Fibroblast of lung (primary cell): ENCODE measurements at regions not wholly inside any gene's neighbourhood (a gene's known extent, or its start where the extent isn't known, plus 50 kb on each side); places are given as distances from the start of the nearest gene placed in this dataset.

Experiments
- DNase-seq, 2 donors: peaks; one replicate each; pipeline versions ENCODE4 v3.0.0 to v3.0.0-alpha.2; 2010; ENCODE audit warnings: low read depth in 2 of 2
- H2AFZ ChIP-seq: 2 replicates; pipeline ENCODE4 v1.5.1; 2012; ENCODE audit warnings: low read length, control low read depth, inconsistent platforms
- H3K27ac ChIP-seq: 2 replicates; pipeline ENCODE4 v1.5.1; 2011; ENCODE audit warnings: low read length, control low read depth; ENCODE audit not compliant: insufficient read depth
- H3K27me3 ChIP-seq: 2 replicates; pipeline ENCODE4 v1.5.1; 2011; ENCODE audit warnings: mild to moderate bottlenecking, low read length; ENCODE audit not compliant: control insufficient read depth, insufficient read depth
- H3K36me3 ChIP-seq: 2 replicates; pipeline ENCODE4 v1.5.1; 2011; ENCODE audit warnings: low read length; ENCODE audit not compliant: control insufficient read depth, insufficient read depth
- H3K4me1 ChIP-seq: 2 replicates; pipeline ENCODE4 v1.5.1; 2011; ENCODE audit warnings: low read length; ENCODE audit not compliant: control insufficient read depth, insufficient read depth; ENCODE audit errors: extremely low read depth
- H3K4me2 ChIP-seq: 2 replicates; pipeline ENCODE4 v1.5.1; 2011; ENCODE audit warnings: low read length, control low read depth; ENCODE audit not compliant: insufficient read depth; ENCODE audit errors: extremely low read depth
- H3K4me3 ChIP-seq, 4 experiments: fragments of 200-600 bp in 1 of 4; sonication (generic) in 1 of 4; replicated peaks in 1 of 4; 2 replicates each; pipeline ENCODE4 v1.5.1; 2011 to 2016; ENCODE audit warnings: low read length in 4 of 4, low read depth in 3 of 4, mild to moderate bottlenecking in 3 of 4, control low read depth in 2 of 4, inconsistent platforms in 1 of 4, mixed read lengths in 1 of 4; ENCODE audit not compliant: insufficient read depth in 1 of 4; ENCODE audit errors: control extremely low read depth in 1 of 4
- H3K79me2 ChIP-seq: 2 replicates; pipeline ENCODE4 v1.5.1; 2012; ENCODE audit warnings: mild to moderate bottlenecking, low read length, inconsistent platforms; ENCODE audit not compliant: control insufficient read depth, insufficient read depth
- H3K9ac ChIP-seq: 2 replicates; pipeline ENCODE4 v1.5.1; 2011; ENCODE audit warnings: mild to moderate bottlenecking, low read length, control low read depth; ENCODE audit not compliant: insufficient read depth
- H3K9me3 ChIP-seq: 2 replicates; pipeline ENCODE4 v1.5.1; 2012; ENCODE audit warnings: low read depth, low read length; ENCODE audit not compliant: control insufficient read depth, insufficient read depth
- H4K20me1 ChIP-seq: 2 replicates; pipeline ENCODE4 v1.5.1; 2011; ENCODE audit warnings: low read length; ENCODE audit not compliant: control insufficient read depth, insufficient read depth; ENCODE audit errors: extremely low read depth
- EZH2 ChIP-seq: IDR thresholded peaks from 2 replicates; pipeline ENCODE4 v1.5.1; 2012; ENCODE audit warnings: low read length, control low read depth, mild to moderate bottlenecking; ENCODE audit errors: missing control alignments
- TF ChIP-seq, protein P1 (sequence below), 2 donors: IDR thresholded peaks in 1 of 2; conservative IDR thresholded peaks in 1 of 2; 1 replicate in 1 of 2; 2 replicates in 1 of 2; pipeline ENCODE4 v1.5.1; 2011 to 2012; ENCODE audit warnings: low read length in 2 of 2, control low read depth in 1 of 2, inconsistent platforms in 1 of 2, low read depth in 1 of 2, mild to moderate bottlenecking in 1 of 2

DNA sequence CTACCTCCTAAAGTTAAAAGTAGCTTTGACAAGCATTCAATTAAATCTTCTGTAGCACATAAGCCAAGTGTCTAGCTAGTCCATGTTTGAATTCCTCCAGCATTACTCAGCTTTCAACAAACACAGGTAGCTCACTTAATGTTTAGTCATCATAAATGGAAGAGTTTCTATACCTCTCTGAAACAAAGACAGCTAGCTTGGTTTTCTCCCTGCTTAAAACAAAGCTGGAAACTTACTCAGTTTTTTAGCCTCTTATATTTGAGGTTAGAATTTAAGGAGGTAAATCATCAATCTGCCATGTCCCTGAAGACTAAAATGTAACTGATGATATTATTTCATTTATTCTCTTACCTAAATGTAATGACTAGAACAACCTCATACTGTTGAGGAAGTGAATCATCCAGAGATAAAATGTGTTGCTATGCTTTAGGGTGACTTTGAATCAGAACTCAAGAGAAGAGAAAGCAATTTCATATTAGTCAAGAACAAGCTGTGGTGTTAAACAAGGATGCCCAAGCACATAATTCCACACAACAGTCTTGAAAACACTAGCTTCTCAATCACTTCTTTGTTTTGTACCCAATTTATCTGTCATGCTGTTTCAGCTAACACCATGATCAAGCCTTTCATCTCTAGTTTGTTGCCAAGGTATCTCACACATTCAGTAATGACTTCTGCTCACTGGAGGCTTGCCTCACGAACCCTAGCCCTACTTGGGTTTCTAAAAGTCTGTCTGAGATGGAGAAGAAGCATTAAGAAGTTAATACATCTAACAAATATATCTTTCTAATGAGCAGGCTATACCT is 251.9 kb downstream of the EPM2A start:
- Histone ChIP-seq H3K9ac (no peak overlapping the region), H3K9me3 (no peaks in the 10 kb centered on the region), H3K4me1 (no peaks in the 10 kb centered on the region), H3K36me3 (no peaks in the 10 kb centered on the region), H3K79me2 (no peaks in the 10 kb centered on the region), H4K20me1 (no peaks in the 10 kb centered on the region), H3K4me2 (no peak overlapping the region), H3K4me3 (no peak overlapping the region), H2AFZ (no peak overlapping the region), H3K27me3 (no peaks in the 10 kb centered on the region), H3K27ac (no peak overlapping the region)
- peak in 1 of 2 donors; percentile 74 for DNase-seq
- TF ChIP-seq, protein P1, sequence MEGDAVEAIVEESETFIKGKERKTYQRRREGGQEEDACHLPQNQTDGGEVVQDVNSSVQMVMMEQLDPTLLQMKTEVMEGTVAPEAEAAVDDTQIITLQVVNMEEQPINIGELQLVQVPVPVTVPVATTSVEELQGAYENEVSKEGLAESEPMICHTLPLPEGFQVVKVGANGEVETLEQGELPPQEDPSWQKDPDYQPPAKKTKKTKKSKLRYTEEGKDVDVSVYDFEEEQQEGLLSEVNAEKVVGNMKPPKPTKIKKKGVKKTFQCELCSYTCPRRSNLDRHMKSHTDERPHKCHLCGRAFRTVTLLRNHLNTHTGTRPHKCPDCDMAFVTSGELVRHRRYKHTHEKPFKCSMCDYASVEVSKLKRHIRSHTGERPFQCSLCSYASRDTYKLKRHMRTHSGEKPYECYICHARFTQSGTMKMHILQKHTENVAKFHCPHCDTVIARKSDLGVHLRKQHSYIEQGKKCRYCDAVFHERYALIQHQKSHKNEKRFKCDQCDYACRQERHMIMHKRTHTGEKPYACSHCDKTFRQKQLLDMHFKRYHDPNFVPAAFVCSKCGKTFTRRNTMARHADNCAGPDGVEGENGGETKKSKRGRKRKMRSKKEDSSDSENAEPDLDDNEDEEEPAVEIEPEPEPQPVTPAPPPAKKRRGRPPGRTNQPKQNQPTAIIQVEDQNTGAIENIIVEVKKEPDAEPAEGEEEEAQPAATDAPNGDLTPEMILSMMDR (conservative IDR thresholded peaks at IDR 0.05 in 1 of 2, IDR thresholded peaks at IDR 0.05 in 1 of 2; ENCODE audit: low read depth in 1 of 2, low read length in 2 of 2), result no peak
- TF ChIP-seq EZH2, result no peak

DNA sequence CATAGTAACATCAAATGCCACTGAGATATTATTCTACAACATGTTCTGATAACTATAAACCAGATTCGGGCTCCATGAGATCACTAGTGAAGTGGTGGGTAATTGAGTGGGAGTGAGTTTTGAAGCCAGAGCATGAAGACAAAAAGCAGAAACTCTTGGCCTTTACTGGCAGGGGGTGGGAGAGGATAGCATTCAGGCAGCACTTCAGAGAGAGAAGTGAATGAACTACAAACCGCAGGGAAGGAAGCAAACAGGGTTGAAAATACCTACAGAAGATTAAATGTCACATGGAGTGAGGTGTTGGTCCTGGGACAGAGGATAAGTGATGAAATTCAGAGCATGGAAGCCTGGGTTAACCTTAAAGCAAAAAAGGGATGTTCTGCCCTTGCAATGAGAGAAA is 250.0 kb downstream of the EPM2A start:
- Histone ChIP-seq H3K36me3 (no peaks in the 10 kb centered on the region), H3K9me3 (no peaks in the 10 kb centered on the region), H3K4me3 (no peak overlapping the region), H3K79me2 (no peaks in the 10 kb centered on the region), H3K4me2 (no peak overlapping the region), H3K27me3 (no peaks in the 10 kb centered on the region), H3K27ac (no peak overlapping the region), H3K9ac (no peak overlapping the region), H2AFZ (no peak overlapping the region), H3K4me1 (no peaks in the 10 kb centered on the region), H4K20me1 (no peaks in the 10 kb centered on the region)
- no peak for DNase-seq
- TF ChIP-seq, protein P1 (conservative IDR thresholded peaks at IDR 0.05 in 1 of 2, IDR thresholded peaks at IDR 0.05 in 1 of 2; ENCODE audit: low read depth in 1 of 2, low read length in 2 of 2), result no peak
- TF ChIP-seq EZH2, result no peak

DNA sequence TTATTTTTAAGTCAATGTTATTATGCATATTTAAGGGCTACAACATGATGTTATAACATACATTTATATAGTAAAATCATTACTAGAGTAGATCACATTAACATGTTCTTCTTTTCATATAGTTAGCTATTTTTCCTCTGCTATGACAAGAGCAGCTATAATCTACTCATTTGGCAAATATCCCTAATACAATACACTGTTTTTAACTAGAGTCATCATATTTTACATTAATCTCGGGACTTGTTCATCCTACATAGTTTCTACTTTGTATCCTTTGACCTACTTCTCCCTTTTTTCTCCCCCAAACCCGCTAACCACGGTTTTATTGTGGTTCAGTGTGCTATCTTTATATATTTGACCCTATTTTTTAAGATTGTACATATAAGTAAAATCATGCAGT is 249.0 kb downstream of the EPM2A start:
- Histone ChIP-seq H3K9me3 (no peaks in the 10 kb centered on the region), H3K4me1 (no peaks in the 10 kb centered on the region), H3K27ac (no peak overlapping the region), H3K36me3 (no peaks in the 10 kb centered on the region), H3K9ac (no peak overlapping the region), H3K4me3 (no peak overlapping the region), H4K20me1 (no peaks in the 10 kb centered on the region), H3K4me2 (no peak overlapping the region), H2AFZ (no peak overlapping the region), H3K27me3 (no peaks in the 10 kb centered on the region), H3K79me2 (no peaks in the 10 kb centered on the region)
- no peak for DNase-seq
- TF ChIP-seq EZH2, result no peak
- TF ChIP-seq, protein P1 (conservative IDR thresholded peaks at IDR 0.05 in 1 of 2, IDR thresholded peaks at IDR 0.05 in 1 of 2; ENCODE audit: low read depth in 1 of 2, low read length in 2 of 2), result no peak
